Sigmoid colon (tissue), 4 donors: ENCODE measurements at regions not wholly inside any gene's neighbourhood (a gene's known extent, or its start where the extent isn't known, plus 50 kb on each side); places are given as distances from the start of the nearest gene placed in this dataset.

ENCODE experiments used
- POLR2A ChIP-seq, 2 donors: fragments of 450-650 bp; IDR thresholded peaks; one replicate each; pipeline ENCODE4 v1.6.1; 2016; ENCODE audit warnings: antibody characterized with exemption in 2 of 2, mild to moderate bottlenecking in 2 of 2, moderate library complexity in 2 of 2
- POLR2AphosphoS5 ChIP-seq, 4 donors: sonication (generic); formaldehyde crosslinking; IDR thresholded peaks; one replicate each; pipeline ENCODE4 v1.6.1; 2017; ENCODE audit warnings: antibody characterized with exemption in 4 of 4
- TF ChIP-seq, protein P1 (sequence below), 4 experiments: fragments of 450-650 bp in 3 of 4; fragments of 200-600 bp in 1 of 4; IDR thresholded peaks; one replicate each; pipeline ENCODE4 v1.5.1; 2016 to 2019; ENCODE audit warnings: antibody characterized with exemption in 4 of 4, mild to moderate bottlenecking in 3 of 4, moderate library complexity in 2 of 4

DNA sequence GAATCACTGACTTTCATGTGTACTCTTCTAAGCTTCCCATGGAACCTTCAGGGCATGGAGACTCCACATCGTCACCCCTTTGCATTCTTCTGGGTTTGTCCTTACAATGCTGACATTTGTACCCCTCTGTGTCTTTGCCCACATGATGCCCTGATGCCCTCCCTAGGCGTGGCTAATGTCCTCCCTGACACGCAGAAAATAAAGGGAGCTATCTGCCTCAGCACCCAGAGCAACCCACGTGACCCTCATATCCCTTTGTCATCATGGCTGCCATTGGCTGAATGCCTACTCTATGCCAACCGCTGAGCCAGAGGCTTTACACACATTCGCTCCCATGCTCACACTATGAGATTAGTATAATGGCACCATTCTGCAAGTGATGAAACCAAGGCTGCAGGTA, 86.4 kb upstream of the KLHL29 start:
- TF ChIP-seq POLR2A (IDR thresholded peaks at IDR 0.05) (no peak), POLR2AphosphoS5 (IDR thresholded peaks at IDR 0.05) (no peak)
- TF ChIP-seq, protein P1, sequence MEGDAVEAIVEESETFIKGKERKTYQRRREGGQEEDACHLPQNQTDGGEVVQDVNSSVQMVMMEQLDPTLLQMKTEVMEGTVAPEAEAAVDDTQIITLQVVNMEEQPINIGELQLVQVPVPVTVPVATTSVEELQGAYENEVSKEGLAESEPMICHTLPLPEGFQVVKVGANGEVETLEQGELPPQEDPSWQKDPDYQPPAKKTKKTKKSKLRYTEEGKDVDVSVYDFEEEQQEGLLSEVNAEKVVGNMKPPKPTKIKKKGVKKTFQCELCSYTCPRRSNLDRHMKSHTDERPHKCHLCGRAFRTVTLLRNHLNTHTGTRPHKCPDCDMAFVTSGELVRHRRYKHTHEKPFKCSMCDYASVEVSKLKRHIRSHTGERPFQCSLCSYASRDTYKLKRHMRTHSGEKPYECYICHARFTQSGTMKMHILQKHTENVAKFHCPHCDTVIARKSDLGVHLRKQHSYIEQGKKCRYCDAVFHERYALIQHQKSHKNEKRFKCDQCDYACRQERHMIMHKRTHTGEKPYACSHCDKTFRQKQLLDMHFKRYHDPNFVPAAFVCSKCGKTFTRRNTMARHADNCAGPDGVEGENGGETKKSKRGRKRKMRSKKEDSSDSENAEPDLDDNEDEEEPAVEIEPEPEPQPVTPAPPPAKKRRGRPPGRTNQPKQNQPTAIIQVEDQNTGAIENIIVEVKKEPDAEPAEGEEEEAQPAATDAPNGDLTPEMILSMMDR (IDR thresholded peaks at IDR 0.05): no peak
